ENCODE measurements at regions not wholly inside any gene's neighbourhood (a gene's known extent, or its start where the extent isn't known, plus 50 kb on each side); places are given as distances from the start of the nearest gene placed in this dataset.

- DNase-seq (ENCODE audit: low read depth in 2 of 2, low spot score in 1 of 2), result no peak
These were observed 118.5 kb upstream of the MAP1B start for GRCh38 chr5:71988808-71989207.

- no peak for DNase-seq (ENCODE audit: low read depth in 2 of 2, low spot score in 1 of 2)
These were observed 113.7 kb upstream of the MAP1B start for GRCh38 chr5:71993600-71993999.

DNA sequence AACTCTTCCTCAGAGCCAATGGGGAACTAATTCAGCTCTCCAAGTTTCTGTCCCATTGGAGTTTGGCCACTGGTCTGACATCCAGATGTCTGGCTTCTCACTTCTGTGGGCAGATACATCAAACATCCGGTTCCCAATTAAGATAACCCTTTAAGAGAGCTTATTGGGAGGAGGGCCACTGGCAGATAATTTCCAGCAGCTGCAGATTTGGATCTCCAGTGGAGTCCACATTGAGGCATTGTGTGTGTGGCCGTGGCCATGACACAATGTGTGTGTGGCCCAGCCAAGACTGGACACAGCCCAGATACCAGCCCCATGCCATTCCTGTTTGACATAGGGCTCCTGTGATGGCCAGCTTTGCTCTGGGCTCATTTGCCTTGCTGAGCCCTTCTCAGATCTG is 110.5 kb upstream of the MAP1B start:
- no peak for DNase-seq (ENCODE audit: low read depth in 2 of 2, low spot score in 1 of 2)

DNA sequence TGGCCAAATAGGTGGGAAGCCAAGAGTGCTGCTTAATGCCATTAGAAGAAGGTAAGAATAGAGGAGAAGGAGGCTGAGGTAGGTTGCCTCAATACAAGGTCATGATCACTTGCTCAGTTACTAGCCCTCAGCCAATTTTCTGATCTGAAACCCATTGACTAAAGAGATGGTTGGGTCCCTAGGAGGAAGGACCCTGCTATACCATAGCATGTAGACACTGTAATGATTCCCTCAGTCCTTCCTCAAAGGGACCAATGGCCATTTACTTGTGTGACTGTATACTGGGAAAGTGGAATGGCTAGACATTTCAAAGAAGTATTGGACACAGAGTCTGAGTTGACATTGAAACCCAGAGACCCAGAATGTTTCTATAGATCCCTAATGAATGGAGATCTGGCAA is 108.5 kb upstream of the MAP1B start:
- DNase-seq (ENCODE audit: low read depth in 2 of 2, low spot score in 1 of 2), result no peak

- no peak for DNase-seq (ENCODE audit: low read depth in 2 of 2, low spot score in 1 of 2)
These were observed 106.6 kb upstream of the MAP1B start for GRCh38 chr5:72000707-72001106.

- no peak for DNase-seq (ENCODE audit: low read depth in 2 of 2, low spot score in 1 of 2)
These were observed 101.6 kb upstream of the MAP1B start for GRCh38 chr5:72005671-72006070.

DNA sequence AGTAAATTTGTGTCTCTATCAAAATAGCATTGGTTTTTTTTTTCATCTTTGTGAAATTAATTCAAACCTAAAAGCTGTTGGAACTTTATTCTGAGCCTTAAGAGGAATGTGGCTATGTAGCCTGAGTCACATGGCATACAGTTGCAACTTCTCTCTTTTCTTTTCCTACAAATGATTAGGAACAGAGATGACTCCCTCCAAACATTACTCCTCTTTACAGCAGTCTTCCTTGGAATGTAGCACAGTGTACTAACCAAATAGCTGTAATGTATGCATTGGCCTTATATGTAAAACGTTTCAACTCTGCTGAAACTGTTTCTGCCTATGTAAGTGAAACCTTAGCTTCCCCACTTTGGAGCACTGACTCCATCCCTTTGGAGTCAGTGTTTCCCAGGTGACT is 100.9 kb upstream of the MAP1B start:
- no peak for DNase-seq (ENCODE audit: low read depth in 2 of 2, low spot score in 1 of 2)

DNA sequence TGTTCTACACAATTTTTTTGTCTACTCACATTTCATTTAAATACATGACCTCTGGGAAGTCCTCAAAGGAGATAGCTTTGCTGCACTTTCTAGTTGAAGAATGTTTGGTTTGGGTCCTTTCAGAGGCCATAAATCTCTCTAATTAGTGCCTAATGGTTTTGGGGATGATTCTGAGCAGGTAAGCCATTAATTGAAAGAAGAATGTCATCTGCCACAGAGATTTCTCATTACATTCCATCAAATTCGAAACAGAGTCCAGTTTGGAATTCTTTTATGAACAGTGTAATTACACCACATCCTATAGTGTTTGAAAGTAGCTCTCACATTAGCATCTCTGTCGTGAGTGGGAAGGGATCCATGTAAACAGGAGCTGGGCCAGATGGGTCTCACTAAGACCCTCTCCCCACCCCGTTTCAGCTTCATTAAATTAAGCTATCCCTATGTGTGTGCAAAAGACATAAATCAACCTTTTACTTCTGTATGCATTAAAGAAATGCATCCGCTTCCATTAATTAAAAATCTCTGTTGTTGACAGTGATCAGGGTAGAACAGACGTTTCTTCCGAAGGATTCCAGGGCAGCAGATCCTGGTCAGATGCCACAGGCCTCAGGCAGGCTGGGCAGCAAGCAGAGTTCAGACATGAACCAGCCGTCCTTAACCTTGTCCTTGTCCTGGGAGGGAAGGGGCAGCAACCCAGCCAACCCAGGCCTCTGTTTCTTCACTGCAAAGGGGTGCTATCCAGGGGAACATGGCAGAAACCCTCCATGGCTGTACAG is 99.8 kb upstream of the MAP1B start:
- DNase-seq (ENCODE audit: low read depth in 2 of 2, low spot score in 1 of 2), result no peak

GRCh38 chr5:72009280-72009679 is 98.0 kb upstream of the MAP1B start:
- DNase-seq (ENCODE audit: low read depth in 2 of 2, low spot score in 1 of 2), result no peak

DNA sequence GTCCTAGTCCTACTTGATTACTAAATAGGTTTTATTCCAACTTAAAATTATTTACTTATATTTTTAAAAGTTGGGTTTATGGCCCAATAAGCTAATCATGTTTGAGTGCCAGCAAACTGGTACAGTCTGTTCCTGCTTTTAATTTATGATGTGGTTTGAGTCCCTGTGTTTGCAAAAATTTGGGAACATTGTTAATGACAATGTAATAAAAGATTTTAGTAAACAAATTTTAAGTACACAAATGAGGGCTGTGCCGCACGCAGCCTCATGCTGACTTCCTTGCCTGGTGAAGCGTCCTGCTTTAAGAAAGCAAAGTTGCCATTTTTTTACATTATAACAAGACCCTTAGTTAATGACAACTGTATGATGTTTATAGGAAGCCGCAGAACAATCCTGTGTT is 96.8 kb upstream of the MAP1B start:
- no peak for DNase-seq (ENCODE audit: low read depth in 2 of 2, low spot score in 1 of 2)

DNA sequence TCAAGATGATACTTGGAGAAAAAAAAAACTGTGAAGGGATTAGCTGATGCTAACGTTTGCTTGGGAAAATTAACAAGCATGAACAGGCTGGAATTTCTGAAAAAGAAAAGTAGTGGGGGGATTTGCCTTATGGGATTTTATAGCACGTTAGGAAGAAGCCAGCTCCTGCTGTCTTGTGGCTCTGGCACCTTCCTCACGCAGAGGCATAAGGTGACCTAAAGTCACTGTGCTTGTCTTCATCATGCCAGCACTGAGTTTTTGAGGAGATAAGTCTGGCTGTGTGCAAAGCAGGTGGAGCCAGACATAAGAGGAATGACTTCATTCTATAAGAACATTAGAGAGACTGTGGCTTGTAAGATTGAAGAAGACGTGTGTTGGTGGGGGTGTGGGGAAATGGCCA is 94.4 kb upstream of the MAP1B start:
- DNase-seq (ENCODE audit: low read depth in 2 of 2, low spot score in 1 of 2), result no peak

DNA sequence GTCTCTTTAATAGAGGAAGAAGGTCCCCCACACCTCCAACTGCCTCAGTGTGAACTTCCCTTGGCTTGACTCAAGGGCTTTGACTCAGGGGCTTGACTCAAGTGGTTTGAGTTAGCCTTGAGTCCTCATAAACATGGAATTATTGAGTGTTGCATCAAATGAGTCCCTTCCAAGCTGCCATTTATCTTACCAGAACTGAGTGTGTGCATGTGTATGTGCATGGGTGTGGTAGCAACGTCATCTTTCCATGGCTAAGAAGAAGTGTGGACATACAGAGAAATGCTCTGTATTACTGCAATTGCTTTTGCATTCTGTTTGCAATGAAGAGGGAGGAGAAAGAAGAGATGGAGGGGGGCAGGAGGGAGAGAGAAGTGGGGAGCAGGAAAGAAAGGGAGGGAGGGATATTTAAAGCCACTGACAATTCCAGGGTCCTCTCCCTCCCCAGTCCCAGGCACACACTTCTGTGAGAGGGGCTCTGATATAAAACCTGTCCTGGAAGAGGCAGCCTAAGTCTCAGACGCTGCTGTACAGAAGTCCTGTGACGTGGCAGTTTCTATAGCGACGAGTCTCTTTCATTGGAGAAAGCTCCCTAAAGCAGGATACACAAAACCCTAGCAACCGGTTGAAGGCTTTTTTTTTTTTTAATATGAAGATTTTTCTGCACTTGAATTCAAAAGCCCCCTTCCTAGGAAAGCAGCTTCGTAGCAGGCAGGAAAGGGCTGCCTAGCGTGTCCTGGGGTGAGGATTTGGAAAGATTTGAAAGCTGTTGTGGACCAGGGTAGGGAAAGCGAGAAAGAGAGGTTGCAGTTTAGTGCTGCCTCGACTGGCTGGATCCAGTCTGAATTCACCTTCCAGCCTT is 93.3 kb upstream of the MAP1B start:
- DNase-seq (ENCODE audit: low read depth in 2 of 2, low spot score in 1 of 2), result no peak

GRCh38 chr5:72015103-72015548 is 92.1 kb upstream of the MAP1B start:
- DNase-seq (ENCODE audit: low read depth in 2 of 2, low spot score in 1 of 2), result no peak

- DNase-seq (ENCODE audit: low read depth in 2 of 2, low spot score in 1 of 2), result peak; percentile 16 to 28
These were observed 89.0 kb upstream of the MAP1B start for GRCh38 chr5:72018143-72018803.

GRCh38 chr5:72020161-72020983 is 86.9 kb upstream of the MAP1B start:
- no peak for DNase-seq (ENCODE audit: low read depth in 2 of 2, low spot score in 1 of 2)

DNA sequence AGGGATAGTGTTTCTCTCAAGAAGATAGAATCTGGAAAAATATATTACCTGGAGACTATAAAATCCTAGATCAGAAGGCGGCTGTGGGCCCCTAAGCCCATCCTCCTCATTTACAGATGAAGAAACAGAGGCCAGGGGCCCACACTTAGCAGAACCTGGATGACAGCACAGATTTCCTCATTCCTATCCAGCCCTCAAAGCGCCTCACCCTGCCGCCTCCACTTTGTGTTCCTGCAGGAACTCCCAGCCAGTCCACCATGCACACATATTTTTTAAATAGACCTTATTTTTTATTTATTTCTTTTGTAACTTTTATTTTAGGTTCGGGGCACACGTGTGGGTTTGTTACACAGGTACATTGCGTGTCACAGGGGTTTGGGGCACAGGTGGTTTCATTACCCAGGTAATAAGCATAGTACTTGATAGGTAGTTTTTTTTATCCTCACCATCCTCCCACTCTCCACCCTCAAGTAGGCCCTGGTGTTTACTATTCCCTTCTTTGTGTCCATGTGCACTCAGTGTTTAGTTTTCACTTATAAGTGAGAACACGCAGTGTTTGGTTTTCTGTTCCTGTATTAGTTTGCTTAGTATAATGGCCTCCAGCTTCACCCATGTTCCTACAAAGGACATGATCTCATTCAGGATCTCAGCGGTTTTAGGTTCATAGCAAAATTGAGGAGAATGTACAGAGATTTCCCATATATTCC is 85.5 kb upstream of the MAP1B start:
- DNase-seq (ENCODE audit: low read depth in 2 of 2, low spot score in 1 of 2), result no peak

DNA sequence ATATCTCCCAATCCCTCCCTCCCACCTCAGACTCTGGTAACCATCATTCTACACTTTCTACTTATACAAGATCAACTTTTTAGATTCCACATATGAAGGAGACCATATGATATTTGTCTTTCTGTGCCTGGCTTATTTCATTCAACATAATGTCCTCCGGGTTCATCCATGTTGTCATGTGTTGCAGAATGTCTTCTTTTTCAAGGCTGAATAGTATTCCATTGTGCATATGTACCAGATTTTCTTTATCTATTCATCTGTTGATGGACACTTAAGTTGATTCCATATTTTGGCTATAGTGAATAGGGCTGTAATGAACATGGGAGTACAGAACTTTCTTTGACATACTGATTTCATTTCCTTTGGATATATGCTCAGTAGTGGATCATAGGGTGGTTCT is 78.9 kb upstream of the MAP1B start:
- no peak for DNase-seq (ENCODE audit: low read depth in 2 of 2, low spot score in 1 of 2)

DNA sequence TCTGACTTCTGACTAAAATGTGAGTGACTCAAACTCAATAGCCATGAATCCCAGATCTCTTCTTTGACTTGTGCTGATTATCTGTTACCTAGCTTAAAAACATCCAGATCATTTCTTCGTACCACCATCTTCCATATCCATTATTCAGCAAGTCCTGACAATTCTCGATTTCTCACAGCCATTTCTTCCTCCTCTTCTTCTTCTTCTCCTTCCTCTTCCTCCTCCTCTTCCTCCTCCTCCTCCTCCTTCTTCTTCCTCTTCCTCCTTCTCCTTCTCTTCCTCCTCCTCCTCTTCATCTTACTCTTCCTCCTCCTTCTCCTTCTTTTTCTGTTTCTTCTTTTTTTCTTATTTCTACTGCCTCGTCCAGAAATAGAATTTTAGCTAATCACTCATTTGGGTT is 77.0 kb upstream of the MAP1B start:
- no peak for DNase-seq (ENCODE audit: low read depth in 2 of 2, low spot score in 1 of 2)

DNA sequence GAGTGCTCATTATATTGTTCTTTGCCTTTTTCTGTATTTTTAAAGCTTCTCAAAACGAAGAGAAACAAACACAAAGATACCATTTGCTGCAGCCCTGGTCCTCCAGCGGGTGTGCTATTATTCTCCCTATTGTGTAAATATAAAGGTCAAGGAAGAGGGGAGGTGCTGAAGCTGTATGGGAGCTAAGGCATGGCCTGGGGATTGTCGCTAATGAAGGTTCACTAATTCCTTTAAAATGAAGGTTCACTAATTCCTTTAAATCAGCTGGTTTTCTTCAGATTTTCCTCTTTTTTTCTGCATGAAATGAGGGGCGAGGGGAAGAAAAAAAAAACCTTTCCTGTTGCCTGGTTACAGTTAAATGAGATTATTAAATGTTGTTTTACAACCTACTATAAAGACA is 74.5 kb upstream of the MAP1B start:
- no peak for DNase-seq (ENCODE audit: low read depth in 2 of 2, low spot score in 1 of 2)

DNA sequence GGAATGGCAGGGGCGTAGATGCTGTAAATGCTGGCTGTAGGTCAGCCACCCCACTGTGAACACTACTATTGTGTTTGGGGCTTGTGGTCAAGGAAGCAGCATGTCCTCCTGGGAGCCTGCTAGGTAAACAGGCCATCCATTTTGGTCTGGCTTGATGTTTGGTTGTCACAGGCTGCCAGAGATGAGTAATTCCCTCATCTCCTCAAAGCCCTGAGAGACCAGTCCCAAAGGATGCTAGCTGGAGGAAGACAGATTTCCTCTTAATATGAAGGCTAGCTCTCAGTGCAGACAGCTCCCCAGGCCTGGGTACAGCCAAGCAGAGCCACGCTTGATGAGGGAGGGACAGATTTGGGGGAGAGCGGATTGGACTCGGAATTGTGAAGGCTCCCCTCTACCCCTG is 72.5 kb upstream of the MAP1B start:
- DNase-seq (ENCODE audit: low read depth in 2 of 2, low spot score in 1 of 2), result no peak

All from stimulated activated CD8-positive, alpha-beta memory T cell treated with anti-CD3 and anti-CD28 coated beads, Interleukin-4, amount 100 ng/mL, for 1 hour (primary cell).